Body of pancreas (tissue), 4 donors: ENCODE measurements at regions not wholly inside any gene's neighbourhood (a gene's known extent, or its start where the extent isn't known, plus 50 kb on each side); places are given as distances from the start of the nearest gene placed in this dataset.

ENCODE experiments used
- POLR2A ChIP-seq, 3 donors: fragments of 450-650 bp; IDR thresholded peaks; one replicate each; pipeline ENCODE4 v1.6.1; 2016; ENCODE audit warnings: antibody characterized with exemption in 3 of 3, mild to moderate bottlenecking in 2 of 3
- TF ChIP-seq, protein P1 (sequence below), 7 experiments: fragments of 450-650 bp in 4 of 7; fragments of 200-600 bp in 3 of 7; sonication (generic) in 3 of 7; IDR thresholded peaks; one replicate each; pipeline ENCODE4 v1.5.1; 2016 to 2019; ENCODE audit warnings: antibody characterized with exemption in 7 of 7

DNA sequence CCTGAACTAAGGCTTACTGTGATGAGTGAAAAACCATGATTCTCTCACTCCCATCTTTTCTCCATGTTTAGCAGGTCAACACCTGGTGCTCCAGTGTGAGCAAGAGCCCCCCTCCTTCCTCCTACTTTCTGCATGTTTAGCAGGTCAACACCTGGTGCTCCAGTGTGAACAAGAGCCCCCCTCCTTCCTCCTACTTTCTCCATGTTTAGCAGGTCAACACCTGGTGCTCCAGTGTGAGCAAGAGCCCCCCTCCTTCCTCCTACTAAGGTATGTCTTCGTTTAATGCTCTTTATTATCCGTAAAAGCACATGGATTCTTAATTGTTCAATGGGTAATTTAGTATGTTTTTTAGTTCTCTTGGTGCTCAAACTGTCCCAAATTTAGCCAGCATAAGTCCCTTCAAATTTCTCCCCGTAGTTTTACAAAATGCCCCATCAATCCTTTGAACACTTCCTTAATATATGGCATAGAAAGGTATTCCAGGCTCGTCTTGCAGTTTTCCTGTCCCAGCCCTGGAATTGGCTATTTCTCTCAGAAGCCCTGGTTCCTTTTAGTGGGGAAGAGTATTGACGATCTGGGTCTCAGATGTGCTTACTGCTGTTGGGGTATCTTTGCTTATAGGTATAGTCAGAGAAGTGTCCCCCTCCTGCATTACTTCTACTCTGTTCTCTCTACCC, 760.8 kb upstream of the TPTE start:
- TF ChIP-seq POLR2A (IDR thresholded peaks at IDR 0.05), result no peak
- TF ChIP-seq, protein P1, sequence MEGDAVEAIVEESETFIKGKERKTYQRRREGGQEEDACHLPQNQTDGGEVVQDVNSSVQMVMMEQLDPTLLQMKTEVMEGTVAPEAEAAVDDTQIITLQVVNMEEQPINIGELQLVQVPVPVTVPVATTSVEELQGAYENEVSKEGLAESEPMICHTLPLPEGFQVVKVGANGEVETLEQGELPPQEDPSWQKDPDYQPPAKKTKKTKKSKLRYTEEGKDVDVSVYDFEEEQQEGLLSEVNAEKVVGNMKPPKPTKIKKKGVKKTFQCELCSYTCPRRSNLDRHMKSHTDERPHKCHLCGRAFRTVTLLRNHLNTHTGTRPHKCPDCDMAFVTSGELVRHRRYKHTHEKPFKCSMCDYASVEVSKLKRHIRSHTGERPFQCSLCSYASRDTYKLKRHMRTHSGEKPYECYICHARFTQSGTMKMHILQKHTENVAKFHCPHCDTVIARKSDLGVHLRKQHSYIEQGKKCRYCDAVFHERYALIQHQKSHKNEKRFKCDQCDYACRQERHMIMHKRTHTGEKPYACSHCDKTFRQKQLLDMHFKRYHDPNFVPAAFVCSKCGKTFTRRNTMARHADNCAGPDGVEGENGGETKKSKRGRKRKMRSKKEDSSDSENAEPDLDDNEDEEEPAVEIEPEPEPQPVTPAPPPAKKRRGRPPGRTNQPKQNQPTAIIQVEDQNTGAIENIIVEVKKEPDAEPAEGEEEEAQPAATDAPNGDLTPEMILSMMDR (IDR thresholded peaks at IDR 0.05), result no peak
